GM21528 (cell line): ENCODE measurements at regions not wholly inside any gene's neighbourhood (a gene's known extent, or its start where the extent isn't known, plus 50 kb on each side); places are given as distances from the start of the nearest gene placed in this dataset.
"Not testable (repeated sequence)": the region's sequence is repeated elsewhere in the genome, so short reads cannot be mapped to it uniquely, and the experiment has no call there.

Experiments
- ATAC-seq: cut with Tn5 transposase; IDR thresholded peaks from one replicate; pipeline ENCODE4 v1.9.1; 2021; ENCODE audit warnings: mild to moderate bottlenecking, moderate library complexity; ENCODE audit not compliant: unreplicated experiment, low FRiP score

GRCh38 chr12:18794000-18794399 lies 56.1 kb downstream of the CAPZA3 start:
- ATAC-seq, result no peak

GRCh38 chr12:18797604-18798003 lies 59.7 kb downstream of the CAPZA3 start:
- no peak for ATAC-seq

GRCh38 chr12:18798535-18799361 lies 60.8 kb downstream of the CAPZA3 start:
- ATAC-seq, result no peak

GRCh38 chr12:18799561-18799960 lies 61.6 kb downstream of the CAPZA3 start:
- no peak for ATAC-seq

- ATAC-seq, result no peak
Measured at GRCh38 chr12:18805516-18806248, 67.8 kb downstream of the CAPZA3 start.

GRCh38 chr12:18807714-18808113 lies 69.8 kb downstream of the CAPZA3 start:
- no peak for ATAC-seq

- ATAC-seq, result no peak
Measured at GRCh38 chr12:18808221-18808620, 70.3 kb downstream of the CAPZA3 start.

GRCh38 chr12:18810537-18811253 lies 72.8 kb downstream of the CAPZA3 start:
- no peak for ATAC-seq

GRCh38 chr12:18811273-18811672 lies 73.4 kb downstream of the CAPZA3 start:
- ATAC-seq, result no peak

- ATAC-seq, result no peak
Measured at GRCh38 chr12:18813753-18814152, 75.8 kb downstream of the CAPZA3 start.

GRCh38 chr12:18818579-18819268 lies 80.8 kb downstream of the CAPZA3 start:
- no peak for ATAC-seq

GRCh38 chr12:18819484-18819883 lies 81.6 kb downstream of the CAPZA3 start:
- ATAC-seq, result no peak

GRCh38 chr12:18823461-18823860 lies 85.5 kb downstream of the CAPZA3 start:
- ATAC-seq, result no peak

- ATAC-seq, result no peak
Measured at GRCh38 chr12:18824287-18824686, 86.4 kb downstream of the CAPZA3 start.

DNA sequence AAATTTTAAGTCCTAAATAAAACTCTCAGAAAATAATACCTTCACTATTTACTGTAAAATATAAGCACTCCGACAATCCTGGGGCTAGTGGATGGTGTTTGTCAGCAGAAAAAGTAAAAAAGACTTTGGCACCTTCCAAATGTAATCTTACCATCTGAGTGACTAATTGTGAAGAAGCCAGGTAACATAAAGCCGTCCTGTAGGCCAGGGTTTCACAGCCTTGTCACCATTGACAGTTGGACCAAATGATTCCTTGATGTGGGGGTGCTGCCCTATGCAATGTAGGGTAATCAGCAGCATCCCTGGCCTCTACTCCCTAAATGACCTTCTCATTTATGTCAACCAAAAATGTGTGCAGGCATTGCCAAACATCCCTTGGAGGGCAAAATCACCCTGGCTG lies 87.2 kb downstream of the CAPZA3 start:
- ATAC-seq, result no peak

- no peak for ATAC-seq
Measured at GRCh38 chr12:18827913-18828312, 90.0 kb downstream of the CAPZA3 start.

GRCh38 chr12:18828483-18828882 lies 90.6 kb downstream of the CAPZA3 start:
- no peak for ATAC-seq

DNA sequence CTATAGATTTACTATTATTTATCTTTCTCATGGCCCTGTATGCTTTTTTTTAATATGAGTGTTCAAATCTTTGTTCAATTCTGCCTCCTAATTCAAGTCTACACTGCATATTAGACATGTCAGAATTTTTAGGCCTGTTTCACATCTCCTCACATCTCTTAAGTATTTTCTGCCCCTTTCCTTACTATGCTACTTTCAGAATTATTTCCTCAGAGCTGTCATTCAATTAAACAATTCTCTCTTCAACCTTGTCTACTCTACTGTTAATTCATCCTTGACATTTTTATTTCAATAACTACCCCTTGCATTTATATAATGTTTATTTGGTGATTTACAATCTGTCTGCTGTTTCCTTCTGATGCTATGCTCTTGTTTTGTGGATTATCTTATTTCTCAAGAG lies 91.1 kb downstream of the CAPZA3 start:
- no peak for ATAC-seq

- ATAC-seq, result not testable (repeated sequence)
Measured at GRCh38 chr12:18832932-18833331, 95.0 kb downstream of the CAPZA3 start.

- no peak for ATAC-seq
Measured at GRCh38 chr12:18837025-18837424, 99.1 kb downstream of the CAPZA3 start.

GRCh38 chr12:18837505-18837904 lies 99.6 kb downstream of the CAPZA3 start:
- ATAC-seq, result no peak
